Neural cell (in vitro differentiated cells): ENCODE measurements at regions not wholly inside any gene's neighbourhood (a gene's known extent, or its start where the extent isn't known, plus 50 kb on each side); places are given as distances from the start of the nearest gene placed in this dataset.

Experiments
- H2AFZ ChIP-seq: fragments of 200-600, 300-800 bp; sonication (generic), shearing (Covaris generic); 2 replicates; pipeline ENCODE4 v1.6.0; 2014; ENCODE audit warnings: low read depth, mild to moderate bottlenecking, antibody characterized with exemption, low read length, moderate library complexity
- H3F3A ChIP-seq: fragments of 200-600 bp; shearing (Covaris generic); 2 replicates; pipeline ENCODE4 v1.6.1; 2016; ENCODE audit warnings: mild to moderate bottlenecking, moderate library complexity, mixed read lengths, antibody characterized with exemption, low read length; ENCODE audit not compliant: insufficient read depth, poor library complexity, severe bottlenecking
- H3K27ac ChIP-seq: fragments of 200-600, 300-800 bp; sonication (generic), shearing (Covaris generic); 2 replicates; pipeline ENCODE4 v1.5.1; 2014; ENCODE audit warnings: mild to moderate bottlenecking, low read length, moderate library complexity
- H3K27me3 ChIP-seq: fragments of 300-800, 200-600 bp; sonication (generic), shearing (Covaris generic); 2 replicates; pipeline ENCODE4 v1.6.0; 2014; ENCODE audit warnings: mild to moderate bottlenecking, low read depth, low read length, moderate library complexity; ENCODE audit not compliant: insufficient read depth
- H3K36me3 ChIP-seq: fragments of 300-800, 200-600 bp; sonication (generic), shearing (Covaris generic); 2 replicates; pipeline ENCODE4 v1.5.1; 2014; ENCODE audit warnings: mild to moderate bottlenecking, antibody characterized with exemption, low read length, moderate library complexity; ENCODE audit not compliant: insufficient read depth
- H3K4me2 ChIP-seq: fragments of 300-800, 200-600 bp; sonication (generic), shearing (Covaris generic); 2 replicates; pipeline ENCODE4 v1.6.0; 2014; ENCODE audit warnings: mild to moderate bottlenecking, low read length
- H3K4me3 ChIP-seq: fragments of 300-800, 200-600 bp; sonication (generic), shearing (Covaris generic); 2 replicates; pipeline ENCODE4 v1.5.1; 2014; ENCODE audit warnings: mild to moderate bottlenecking, low read length, moderate library complexity
- H3K79me2 ChIP-seq: fragments of 200-600 bp; shearing (Covaris generic); replicated peaks from 2 replicates; pipeline ENCODE4 v1.6.0; 2014; ENCODE audit warnings: mild to moderate bottlenecking, low read length, moderate library complexity; ENCODE audit not compliant: insufficient read depth
- H3K9ac ChIP-seq: fragments of 300-800, 200-600 bp; sonication (generic), shearing (Covaris generic); 2 replicates; pipeline ENCODE4 v1.6.1; 2016; ENCODE audit warnings: mild to moderate bottlenecking, low read length, mixed read lengths
- H3K9me2 ChIP-seq: fragments of 200-600 bp; shearing (Covaris generic); 2 replicates; pipeline ENCODE4 v1.6.1; 2016; ENCODE audit warnings: mild to moderate bottlenecking, low read length, mixed read lengths; ENCODE audit not compliant: insufficient read depth
- H3K9me3 ChIP-seq: fragments of 200-600, 300-800 bp; sonication (generic), shearing (Covaris generic); 2 replicates; pipeline ENCODE4 v1.6.1; 2016; ENCODE audit warnings: mild to moderate bottlenecking, mixed run types, low read length, moderate library complexity, mixed read lengths
- H4K20me1 ChIP-seq: fragments of 200-600 bp; shearing (Covaris generic); 2 replicates; pipeline ENCODE4 v1.6.1; 2016; ENCODE audit warnings: mild to moderate bottlenecking, mixed run types; ENCODE audit not compliant: insufficient read depth
- CTCF ChIP-seq: fragments of 450-650 bp; IDR thresholded peaks from 2 replicates; pipeline ENCODE4 v1.5.1; 2014; ENCODE audit warnings: antibody characterized with exemption, mild to moderate bottlenecking, moderate library complexity; ENCODE audit not compliant: poor library complexity, severe bottlenecking
- EP300 ChIP-seq: fragments of 450-650 bp; conservative IDR thresholded peaks from 2 replicates; pipeline ENCODE4 v1.6.1; 2014; ENCODE audit warnings: antibody characterized with exemption, mild to moderate bottlenecking, moderate library complexity; ENCODE audit not compliant: poor library complexity, severe bottlenecking
- EZH2 ChIP-seq: fragments of 200-600, 300-800 bp; shearing (Covaris generic), sonication (generic); IDR thresholded peaks from 2 replicates; pipeline ENCODE4 v1.6.1; 2014; ENCODE audit warnings: antibody characterized with exemption, low read length, borderline replicate concordance, mild to moderate bottlenecking; ENCODE audit not compliant: insufficient read depth, poor library complexity, severe bottlenecking
- MXI1 ChIP-seq: fragments of 450-650 bp; conservative IDR thresholded peaks from 2 replicates; pipeline ENCODE4 v1.6.1; 2014; ENCODE audit warnings: antibody characterized with exemption, mild to moderate bottlenecking; ENCODE audit not compliant: poor library complexity, severe bottlenecking
- POLR2AphosphoS5 ChIP-seq: IDR thresholded peaks from 2 replicates; pipeline ENCODE4 v1.6.1; 2012
- RAD21 ChIP-seq: fragments of 450-650 bp; conservative IDR thresholded peaks from 2 replicates; pipeline ENCODE4 v1.6.1; 2014; ENCODE audit warnings: antibody characterized with exemption, mild to moderate bottlenecking, moderate library complexity
- SMC3 ChIP-seq: fragments of 450-650 bp; conservative IDR thresholded peaks from 2 replicates; pipeline ENCODE4 v1.6.1; 2014; ENCODE audit warnings: antibody characterized with exemption, mild to moderate bottlenecking, moderate library complexity; ENCODE audit not compliant: poor library complexity
- TAF1 ChIP-seq: IDR thresholded peaks from 2 replicates; pipeline ENCODE4 v1.6.1; 2012; ENCODE audit warnings: low read depth
- TF ChIP-seq, protein P1 (sequence below): IDR thresholded peaks from 2 replicates; pipeline ENCODE4 v1.6.1; 2012; ENCODE audit warnings: borderline replicate concordance

- Histone ChIP-seq H3K4me2 (no peak overlapping the region), H3K36me3 (no peaks in the 10 kb centered on the region), H2AFZ (no peak overlapping the region), H3K4me3 (no peak overlapping the region), H3K79me2 (no peaks in the 10 kb centered on the region), H3F3A (no peaks in the 10 kb centered on the region), H3K9me2 (no peaks in the 10 kb centered on the region), H3K27me3 (no peaks in the 10 kb centered on the region), H4K20me1 (no peaks in the 10 kb centered on the region), H3K9ac (no peak overlapping the region), H3K27ac (no peak overlapping the region), H3K9me3 (no peaks in the 10 kb centered on the region)
- TF ChIP-seq EZH2 (no peak), EP300 (no peak), SMC3 (no peak), RAD21 (no peak)
- TF ChIP-seq, protein P1, sequence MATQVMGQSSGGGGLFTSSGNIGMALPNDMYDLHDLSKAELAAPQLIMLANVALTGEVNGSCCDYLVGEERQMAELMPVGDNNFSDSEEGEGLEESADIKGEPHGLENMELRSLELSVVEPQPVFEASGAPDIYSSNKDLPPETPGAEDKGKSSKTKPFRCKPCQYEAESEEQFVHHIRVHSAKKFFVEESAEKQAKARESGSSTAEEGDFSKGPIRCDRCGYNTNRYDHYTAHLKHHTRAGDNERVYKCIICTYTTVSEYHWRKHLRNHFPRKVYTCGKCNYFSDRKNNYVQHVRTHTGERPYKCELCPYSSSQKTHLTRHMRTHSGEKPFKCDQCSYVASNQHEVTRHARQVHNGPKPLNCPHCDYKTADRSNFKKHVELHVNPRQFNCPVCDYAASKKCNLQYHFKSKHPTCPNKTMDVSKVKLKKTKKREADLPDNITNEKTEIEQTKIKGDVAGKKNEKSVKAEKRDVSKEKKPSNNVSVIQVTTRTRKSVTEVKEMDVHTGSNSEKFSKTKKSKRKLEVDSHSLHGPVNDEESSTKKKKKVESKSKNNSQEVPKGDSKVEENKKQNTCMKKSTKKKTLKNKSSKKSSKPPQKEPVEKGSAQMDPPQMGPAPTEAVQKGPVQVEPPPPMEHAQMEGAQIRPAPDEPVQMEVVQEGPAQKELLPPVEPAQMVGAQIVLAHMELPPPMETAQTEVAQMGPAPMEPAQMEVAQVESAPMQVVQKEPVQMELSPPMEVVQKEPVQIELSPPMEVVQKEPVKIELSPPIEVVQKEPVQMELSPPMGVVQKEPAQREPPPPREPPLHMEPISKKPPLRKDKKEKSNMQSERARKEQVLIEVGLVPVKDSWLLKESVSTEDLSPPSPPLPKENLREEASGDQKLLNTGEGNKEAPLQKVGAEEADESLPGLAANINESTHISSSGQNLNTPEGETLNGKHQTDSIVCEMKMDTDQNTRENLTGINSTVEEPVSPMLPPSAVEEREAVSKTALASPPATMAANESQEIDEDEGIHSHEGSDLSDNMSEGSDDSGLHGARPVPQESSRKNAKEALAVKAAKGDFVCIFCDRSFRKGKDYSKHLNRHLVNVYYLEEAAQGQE, result no peak
Measured at GRCh38 chr12:116640281-116640680, 81.1 kb downstream of the MAP1LC3B2 start.

GRCh38 chr12:116639765-116640164 lies 80.6 kb downstream of the MAP1LC3B2 start:
- Histone ChIP-seq H2AFZ (no peak overlapping the region), H3K27ac (no peak overlapping the region), H3K9me3 (no peaks in the 10 kb centered on the region), H3K27me3 (no peaks in the 10 kb centered on the region), H3K4me2 (no peak overlapping the region), H4K20me1 (no peaks in the 10 kb centered on the region), H3K9me2 (no peaks in the 10 kb centered on the region), H3K79me2 (no peaks in the 10 kb centered on the region), H3K4me3 (no peak overlapping the region), H3K36me3 (no peaks in the 10 kb centered on the region), H3F3A (no peaks in the 10 kb centered on the region), H3K9ac (no peak overlapping the region)
- TF ChIP-seq TAF1, result no peak
- TF ChIP-seq POLR2AphosphoS5, result no peak
- TF ChIP-seq, protein P1, result no peak
- TF ChIP-seq CTCF, result no peak
- TF ChIP-seq MXI1, result no peak
- TF ChIP-seq RAD21, result no peak
